ENCODE measurements at regions not wholly inside any gene's neighbourhood (a gene's known extent, or its start where the extent isn't known, plus 50 kb on each side); places are given as distances from the start of the nearest gene placed in this dataset.

DNA sequence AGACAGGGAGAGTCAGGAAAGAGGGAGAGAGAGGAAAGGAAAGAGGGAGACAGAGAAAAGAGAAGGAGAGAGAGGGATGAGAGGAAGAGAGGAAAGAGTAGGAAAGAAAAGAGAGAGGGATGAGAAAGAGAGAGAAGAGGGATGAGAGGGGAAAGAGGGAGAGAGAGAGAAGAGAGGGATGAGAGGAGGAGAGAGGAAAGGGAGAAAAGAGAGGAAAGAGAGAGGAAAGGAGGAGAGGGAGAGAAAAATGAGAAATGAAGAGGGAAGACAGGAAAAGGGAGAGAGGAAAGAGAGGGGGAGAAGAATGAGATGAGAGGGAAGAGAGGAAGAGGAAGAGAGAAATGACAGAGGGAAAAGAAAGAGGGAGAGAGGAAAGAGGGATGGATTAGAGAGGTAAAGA is 207.0 kb upstream of the SKOR2 start:
- DNase-seq: no peak

DNA sequence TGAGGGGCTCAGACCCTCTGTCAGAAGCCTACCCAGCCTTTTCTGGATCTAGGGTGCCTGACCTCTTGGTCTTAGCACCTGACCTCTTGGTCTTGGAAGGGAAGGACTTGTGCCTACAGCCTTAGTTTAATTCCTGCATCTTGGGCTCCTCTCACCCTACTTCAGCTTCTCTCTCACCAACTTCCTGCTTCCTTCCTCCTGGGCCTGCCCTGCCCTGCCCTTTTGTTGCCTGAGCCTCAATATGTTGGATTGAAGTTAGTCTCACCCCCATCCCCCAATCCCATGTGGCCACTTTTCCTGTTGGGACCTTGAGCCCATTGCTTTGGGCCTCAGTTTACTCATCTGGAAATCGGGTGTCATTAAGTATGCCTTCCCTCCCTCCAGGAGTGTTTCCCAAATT is 206.2 kb upstream of the SKOR2 start:
- DNase-seq: no peak

DNA sequence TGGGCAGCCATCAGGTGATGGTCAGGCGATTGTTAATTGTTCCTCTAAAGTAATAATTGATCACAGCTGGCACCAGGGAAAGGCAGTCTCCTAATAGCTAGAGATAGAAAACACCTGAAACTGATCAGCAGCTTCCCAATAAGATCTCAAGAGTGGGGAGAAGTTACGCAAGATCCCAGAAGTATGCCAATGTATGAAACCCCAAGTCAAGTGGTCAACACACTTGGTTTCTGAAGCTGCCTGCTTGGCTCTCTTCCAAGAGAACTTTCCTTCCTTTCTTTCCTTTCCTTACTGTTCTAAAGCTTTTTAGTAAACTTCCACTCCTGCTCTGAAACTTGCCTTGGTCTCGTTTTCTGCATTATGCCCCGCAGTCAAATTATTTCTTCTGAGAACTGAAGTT is 201.6 kb upstream of the SKOR2 start:
- DNase-seq: no peak

DNA sequence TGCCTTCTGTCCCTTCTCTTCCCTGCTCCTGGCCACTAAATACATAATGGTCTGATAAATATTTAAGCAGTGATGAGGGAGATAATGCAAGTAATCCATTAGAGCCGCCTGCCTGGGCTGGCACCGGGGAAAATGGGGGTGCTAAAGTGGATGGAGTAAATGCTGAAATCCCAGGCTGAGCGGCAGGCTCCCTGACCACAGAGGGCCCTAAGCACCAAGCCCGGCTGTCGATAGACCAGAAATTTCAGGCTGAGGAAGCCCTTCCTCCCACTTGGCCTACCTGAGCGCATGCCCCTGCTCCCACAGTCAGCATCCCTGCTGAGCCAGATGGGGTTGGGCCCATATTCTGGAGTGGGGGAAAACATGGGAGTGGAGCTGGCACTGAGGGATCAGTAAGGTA is 197.5 kb upstream of the SKOR2 start:
- DNase-seq: no peak

DNA sequence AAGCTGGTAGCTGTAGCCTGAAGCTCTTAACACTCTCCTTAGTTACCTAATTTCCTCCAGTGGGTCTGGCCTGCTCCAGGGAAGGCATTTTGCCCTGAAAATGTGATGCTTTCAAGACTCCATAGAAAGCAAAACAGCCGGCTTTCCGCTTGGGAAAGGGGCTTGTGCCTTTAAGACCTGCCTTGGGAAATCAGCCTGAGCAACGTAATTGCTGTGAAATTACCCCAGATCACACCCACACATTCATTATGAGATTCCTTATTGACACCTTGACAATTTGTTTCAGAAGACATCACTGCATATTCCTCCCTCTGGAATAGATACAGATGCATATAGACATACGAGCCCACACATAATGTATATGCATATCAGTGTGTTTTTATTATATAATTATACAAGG is 190.5 kb upstream of the SKOR2 start:
- no peak for DNase-seq

DNA sequence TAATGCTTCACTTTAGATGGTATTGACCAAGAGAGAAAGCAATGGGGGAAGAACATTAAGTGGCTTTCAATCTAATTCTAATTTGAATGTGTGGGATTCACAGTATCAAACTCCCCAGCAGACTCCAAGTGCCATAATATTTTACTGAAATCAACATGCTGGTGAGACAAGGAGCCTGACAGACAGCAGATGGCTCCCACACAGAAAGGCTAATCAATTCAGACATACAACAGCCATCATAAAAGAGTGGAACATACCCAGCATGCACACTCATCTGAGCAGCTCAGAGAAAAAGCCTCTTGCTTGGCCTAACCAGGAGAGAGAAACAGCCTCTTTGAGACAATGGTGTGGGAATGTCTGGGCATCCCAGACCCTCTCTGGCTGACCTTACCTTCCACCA is 186.5 kb upstream of the SKOR2 start:
- DNase-seq: no peak

DNA sequence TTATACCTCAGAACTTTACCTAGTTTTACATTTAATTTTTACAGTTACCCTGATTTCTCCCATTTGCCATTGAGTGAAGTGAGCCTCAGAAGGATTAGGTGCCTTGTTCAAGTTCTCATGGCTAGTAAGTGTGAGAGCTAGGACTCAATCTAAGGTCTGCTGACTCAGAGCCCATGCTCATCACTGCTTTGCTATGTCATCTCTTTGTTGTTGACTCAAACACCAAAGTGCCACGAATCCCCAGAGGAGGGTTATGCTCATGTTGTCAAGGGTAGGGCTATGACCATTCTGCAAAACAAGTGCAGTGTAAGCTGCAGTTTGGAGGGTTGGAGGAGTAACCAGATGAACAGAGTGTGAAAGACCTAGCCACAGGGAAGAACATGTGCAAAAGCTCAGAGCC is 185.4 kb upstream of the SKOR2 start:
- no peak for DNase-seq

DNA sequence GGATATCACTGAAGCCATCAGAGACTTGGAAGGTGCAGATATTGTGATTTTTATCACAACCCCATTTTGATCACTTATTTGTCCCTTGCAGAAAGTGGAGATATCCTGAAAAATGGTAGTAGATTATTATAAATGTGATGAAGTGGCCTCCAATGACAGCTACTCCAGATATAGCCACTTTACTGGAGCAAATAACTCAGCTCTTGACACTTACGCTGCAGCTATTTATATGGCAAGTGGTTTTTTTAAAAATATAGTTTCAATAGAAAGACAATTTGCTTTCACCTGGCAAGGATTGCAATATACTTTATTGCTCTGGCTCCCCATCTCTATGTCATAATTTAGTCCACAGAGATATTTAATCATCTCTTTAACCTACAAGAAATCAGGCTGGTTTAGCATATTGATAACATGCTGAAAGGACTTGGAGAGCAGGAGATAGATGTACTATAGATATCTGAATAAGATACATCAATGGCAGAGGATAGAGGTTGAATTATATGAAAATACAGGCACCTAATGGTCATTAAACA is 182.8 kb upstream of the SKOR2 start:
- DNase-seq: no peak

DNA sequence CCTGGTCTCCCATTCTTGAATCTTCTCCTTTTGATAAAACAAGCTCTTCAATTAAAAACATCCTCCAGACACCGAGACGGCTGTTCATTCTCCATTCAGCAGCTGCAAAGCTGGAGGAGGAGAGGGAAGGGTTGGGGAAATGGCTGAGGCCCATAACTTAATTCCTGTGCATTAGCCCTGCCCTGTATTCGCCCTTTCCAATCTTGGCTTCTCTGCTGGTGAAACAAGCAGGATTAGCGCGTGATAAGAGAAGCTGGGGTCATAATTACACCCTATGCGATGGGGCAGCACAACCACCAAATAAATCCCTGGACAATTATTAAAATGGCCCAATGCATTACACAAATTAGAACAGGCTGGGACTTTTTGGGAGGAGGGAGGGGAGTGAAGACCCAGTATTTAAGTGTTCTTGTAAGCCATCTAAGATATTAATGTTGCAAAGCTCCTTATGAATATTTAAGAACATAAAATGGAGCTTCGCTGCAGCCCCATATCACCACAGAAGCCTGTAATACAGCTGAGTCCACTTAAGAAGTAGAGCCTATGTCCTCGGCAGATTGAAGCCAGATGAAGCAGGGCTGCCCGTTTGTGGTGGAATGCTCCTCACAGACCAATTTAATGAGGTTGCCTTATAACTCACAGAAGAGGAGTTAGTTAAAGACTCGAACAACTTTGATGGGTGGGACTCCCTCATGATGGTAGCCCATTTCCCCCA is 176.6 kb upstream of the SKOR2 start:
- no peak for DNase-seq

DNA sequence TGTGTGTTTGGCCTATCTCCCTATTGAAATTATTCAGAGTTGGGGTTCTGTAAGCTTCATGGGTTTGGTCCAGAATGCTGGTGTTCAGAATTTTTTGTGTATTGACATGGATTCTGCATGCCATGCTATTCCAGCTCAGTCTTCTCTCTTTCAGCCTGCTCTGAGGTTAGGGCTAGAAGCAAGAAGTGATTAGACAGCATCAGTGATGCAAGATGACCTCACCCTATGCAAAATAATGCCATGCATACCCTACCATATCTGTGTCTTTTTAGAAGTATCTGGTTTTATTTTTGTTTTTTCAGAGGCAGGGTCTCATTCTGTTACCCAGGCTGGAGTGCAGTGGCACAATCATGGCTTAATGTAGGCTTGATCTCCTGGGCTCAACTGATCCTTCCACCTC is 175.6 kb upstream of the SKOR2 start:
- no peak for DNase-seq

DNA sequence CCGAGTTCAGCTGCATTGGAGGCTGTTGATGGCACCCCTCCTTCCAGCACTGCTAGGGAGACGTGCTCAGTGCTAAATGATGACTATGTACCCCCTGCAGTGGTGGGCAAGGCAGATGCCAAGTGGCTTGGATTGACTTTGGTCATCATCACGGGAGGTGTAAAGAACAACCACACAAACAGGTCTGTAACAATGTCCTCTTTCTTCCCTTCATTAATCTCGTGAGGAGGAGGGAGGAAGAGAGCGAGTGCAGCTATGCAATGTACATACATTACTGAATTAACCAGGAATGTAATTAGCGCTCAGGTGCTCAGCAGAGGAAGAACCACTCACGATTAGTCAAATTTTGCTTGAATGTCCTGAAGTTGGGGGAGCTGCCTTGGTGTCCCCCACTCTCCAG is 173.9 kb upstream of the SKOR2 start:
- DNase-seq: no peak

DNA sequence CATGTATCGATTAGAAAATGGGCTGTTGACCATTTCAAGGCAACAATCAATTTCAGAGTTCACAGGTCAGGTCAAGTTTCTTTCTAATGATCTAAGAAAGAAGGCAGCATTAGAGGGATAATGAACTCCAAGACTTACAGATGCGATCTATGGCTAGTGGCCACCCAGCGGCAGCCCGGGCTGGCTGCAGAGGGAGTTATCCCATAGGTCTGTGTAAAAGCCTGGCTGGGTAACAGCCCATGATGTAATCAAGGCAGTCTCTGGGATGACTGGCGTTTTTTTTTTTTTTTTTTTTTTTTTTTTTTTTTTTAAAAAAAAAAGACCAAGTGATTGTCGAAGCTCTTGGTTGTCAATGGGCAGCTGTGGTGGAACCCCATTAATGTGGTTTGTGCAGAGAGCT is 171.1 kb upstream of the SKOR2 start:
- no peak for DNase-seq

DNA sequence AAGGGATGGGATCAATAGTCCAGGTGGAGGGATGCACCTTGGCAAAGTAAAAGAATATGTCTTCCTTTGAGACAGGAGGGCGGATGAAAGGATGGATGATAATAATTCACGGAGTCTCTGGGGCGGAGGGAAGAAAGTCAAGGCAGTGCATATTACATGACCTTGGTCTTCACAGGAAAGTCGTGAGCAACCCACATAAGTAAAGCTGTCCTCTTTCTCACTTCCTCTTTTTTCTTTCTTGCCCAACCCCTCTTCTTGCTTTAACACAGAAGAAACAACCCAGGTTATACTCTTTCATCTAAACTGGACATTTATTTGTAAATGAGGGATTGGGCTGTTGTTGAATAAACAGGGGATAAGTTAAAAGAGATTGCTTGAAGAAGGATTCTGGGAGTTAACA is 168.7 kb upstream of the SKOR2 start:
- no peak for DNase-seq

DNA sequence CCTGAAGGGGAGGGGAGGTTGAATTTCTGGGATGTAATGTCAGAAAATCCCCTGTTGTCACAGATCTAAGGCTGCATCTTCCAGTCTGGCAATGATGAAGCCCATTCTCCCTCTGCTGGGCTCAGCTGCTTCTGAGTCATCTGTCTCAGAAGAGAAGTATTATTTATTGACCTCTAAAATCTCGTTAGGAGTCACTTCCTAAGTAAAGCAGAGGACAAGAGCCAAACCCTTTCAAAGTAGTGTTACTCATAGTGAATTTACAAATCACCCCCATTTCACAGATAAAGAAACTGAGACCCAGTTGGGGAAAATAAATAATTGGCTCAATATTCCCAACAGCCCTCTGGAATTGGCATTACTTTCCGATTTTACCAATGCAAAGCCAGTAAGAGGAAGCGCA is 167.3 kb upstream of the SKOR2 start:
- no peak for DNase-seq

DNA sequence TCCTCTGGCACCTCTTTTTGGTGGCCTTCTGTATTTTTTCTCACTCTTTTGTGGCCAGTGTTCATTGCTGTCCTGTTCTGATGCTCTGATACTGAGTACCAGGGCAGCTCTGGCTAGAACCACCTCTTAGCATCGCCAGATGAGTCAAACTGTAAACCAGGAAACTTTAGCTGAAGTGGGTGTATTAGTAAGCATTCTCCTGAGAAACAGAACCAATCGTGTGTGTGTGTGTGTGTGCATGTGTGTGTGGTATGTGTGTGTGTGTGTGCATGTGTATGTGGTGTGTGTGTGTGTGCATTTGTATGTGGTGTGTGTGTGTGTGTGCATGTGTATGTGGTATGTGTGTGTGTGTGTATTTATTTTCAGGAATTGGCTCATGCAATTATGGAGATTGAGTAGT is 166.3 kb upstream of the SKOR2 start:
- DNase-seq: no peak

DNA sequence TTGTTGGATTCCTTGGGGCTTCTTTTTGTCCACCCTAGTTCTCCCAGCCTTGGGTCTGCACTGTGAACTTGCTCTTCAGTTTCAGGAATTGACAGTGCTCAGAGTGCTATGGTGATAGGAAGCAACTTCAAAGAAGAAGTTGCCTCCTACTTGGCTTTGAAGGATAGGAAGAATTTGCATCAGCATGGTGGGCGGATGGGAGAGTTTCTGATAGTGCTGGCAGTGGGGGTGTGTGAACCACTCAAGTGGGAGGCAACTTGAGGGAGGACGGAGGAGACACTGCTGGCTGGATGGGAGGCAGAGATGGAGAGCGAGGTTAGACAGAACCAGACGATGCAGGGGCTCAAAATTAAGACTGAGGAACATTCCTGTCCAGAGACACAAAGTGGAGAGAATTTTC is 164.4 kb upstream of the SKOR2 start:
- no peak for DNase-seq

DNA sequence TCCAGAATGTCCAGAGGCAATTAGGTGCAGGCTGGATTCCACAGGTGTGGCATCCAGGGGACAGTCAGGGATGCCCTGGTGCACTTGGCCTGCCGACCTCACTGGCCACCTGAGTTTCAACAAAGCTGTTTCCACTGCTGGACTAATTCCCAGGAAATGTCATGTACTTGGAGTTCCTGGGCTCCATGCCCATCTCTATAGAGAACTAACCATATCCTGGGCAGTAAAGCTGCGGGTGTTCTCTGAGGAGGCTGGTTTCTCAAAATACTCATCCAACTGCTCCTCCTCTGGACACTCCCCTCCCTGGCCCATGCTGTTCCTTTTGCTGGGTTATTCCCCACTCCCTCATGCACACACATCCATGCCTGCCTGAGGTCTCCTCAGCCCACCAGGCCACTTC is 161.9 kb upstream of the SKOR2 start:
- DNase-seq: no peak

DNA sequence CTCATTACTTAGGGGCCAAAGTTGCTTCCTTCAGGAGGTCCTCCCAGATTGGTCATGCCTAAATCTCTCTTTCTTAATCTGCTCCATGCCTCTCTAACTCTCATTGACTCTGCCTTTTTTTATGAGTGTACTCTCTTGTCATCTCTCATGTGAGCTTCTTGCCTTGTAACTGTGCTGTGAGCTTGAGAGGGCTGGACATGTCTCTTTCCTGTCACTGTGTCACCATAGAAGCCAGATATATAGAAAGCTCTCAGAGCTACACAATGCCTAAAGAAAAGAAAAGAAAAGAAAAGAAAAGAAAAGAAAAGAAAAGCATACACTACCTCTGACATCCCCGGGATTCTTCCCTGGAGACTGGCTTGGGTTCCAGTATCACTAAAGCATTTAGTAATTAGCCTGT is 161.5 kb upstream of the SKOR2 start:
- no peak for DNase-seq

DNA sequence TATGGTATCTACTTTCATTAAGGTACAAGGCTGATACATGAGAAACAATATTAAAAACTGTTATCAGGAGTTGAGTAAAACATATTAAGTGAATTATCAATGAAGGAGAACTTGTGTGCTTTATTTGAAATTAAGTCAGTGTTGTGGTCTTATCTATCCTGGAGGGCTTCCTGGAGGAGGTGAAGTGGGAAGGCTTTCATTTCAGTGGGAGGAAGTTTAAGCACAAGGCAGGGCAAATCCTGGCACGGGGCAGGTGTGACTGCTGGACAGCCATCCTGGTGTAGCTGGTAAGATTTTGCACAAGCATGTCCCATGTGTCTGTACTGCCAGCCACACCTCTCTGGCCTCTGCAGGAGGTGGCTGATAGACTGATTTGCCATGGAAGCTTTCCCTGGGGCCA is 159.7 kb upstream of the SKOR2 start:
- DNase-seq: no peak

DNA sequence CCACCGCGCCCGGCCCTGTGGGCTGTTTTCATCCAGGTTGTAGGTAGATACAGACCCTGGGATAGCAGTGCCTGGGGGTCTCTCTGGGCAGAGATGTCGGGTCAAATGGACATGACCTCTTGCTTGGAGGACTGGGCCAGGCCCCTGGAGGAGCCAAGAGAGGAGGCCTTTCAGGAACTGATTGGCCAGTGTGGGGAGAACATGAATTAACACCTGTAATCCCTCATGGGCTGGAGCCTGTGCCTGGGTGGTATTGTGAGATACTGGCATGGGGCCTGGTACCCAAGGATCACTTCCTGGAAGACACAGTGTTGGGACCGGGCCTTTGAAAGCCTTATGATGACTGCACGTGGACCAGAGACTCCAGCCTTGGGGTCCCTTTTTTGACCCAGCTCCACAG is 158.7 kb upstream of the SKOR2 start:
- DNase-seq: no peak

DNA sequence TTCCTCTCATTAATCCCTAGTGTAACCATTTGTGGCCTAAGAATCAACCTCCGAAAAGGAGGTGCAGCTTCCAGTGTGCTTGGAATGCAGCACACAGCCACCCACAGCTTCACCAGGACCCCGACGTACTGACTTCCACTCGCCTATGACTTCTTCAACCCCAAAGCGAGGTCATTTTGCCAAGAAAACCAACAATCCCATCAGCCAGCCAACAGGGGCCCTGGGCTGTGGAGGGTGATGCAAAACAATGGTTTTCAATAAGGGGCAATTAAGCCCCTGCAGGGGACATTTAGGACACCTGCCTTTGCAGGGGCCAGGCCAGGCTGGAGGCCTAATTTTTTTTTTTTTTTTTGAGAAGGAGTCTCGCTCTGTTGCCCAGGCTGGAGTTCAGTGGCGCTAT is 158.1 kb upstream of the SKOR2 start:
- DNase-seq: no peak

DNA sequence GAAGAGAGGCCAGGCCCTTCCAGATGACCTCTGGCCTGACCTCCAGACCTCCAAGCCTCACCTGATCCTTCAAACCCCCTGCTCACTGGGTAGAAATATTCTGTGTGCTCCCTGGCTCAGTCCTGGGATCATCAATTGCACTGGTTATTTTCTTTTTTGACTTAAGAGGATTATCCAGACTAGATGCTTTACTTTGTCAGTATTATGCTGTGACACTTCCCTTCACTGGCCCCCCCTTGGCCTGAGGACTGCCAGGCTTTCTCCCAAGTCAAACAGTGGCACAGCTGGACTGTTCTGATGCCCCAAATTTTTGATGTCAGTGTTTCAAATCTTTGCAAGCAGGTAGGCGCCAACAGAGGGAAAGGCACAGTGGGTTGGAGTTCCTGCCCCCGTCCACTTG is 156.3 kb upstream of the SKOR2 start:
- no peak for DNase-seq

DNA sequence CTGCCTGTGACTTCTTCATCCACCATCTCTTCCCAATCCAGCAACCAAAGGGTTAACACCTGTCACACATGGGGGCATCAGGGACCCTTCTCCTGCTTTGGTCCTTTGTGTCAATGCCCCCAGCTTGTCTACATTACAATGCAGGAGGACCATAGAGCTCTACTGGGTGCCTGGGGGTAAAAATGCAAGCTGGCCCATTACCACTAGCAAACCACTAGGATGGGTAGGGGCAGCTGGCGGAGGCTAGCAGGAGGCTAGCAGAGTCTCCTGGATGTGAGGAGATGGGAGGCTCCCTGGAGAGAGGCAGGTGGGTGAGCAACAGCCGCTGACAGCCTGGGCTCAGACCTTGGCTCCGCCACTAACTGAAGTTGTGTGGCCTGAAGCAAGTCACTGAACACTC is 153.4 kb upstream of the SKOR2 start:
- DNase-seq: no peak

DNA sequence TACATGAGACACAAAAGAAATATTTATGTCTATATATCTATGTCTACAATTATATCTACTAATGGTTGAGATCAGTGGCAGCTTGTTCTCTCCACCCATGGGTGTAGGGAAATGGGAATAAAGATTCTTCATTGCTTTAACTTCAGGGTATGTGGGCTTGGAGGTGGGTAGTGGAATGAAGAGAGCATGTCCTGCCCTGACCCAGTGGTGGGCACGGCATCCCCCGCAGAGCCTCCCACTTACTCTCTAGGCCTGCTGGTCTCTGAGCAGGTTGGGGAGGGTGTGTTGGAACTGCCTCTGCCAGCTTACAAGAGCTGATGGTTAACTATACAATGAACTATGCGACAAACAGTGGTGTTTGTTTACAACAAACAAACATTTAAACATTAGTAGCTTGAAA is 152.5 kb upstream of the SKOR2 start:
- DNase-seq: no peak

DNA sequence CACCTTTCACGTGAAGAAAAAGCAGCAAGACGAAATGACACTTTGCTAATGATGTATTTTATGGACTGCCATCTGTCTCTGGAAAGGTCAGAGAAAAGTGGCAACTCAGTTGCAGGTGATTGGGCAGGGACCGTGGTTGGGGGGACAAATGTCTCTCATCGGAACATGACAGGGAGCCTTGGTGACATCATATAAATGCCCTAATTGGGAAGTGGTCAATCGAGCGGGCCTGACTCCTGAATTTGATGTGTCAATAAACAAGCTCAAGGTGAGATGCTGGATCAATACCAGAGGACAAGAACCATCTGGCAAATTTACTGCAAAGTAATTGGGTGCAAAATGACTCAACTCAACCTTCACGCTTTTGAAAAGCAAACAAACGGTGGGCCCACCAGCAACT is 151.9 kb upstream of the SKOR2 start:
- DNase-seq: no peak

DNA sequence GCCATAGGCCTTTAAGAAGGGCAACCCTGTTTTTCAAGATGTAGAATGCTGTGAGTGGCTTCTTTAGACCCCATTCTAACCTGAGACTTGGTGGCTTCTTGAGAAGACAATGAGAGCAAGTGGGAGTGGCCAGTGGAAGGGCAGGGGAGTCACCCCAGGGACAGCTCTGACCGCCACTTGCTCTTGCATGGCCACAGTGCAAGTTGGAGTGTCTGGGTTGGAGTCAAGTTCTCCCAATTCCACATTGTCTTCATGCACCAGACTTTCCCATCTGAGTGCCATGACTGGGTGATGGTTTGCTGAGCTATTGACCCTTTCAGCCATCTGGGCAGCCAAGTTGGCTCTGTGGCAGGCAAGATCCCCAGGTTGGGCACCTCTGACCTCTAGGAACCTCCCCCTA is 148.0 kb upstream of the SKOR2 start:
- DNase-seq: no peak
